ENCODE measurements at regions not wholly inside any gene's neighbourhood (a gene's known extent, or its start where the extent isn't known, plus 50 kb on each side); places are given as distances from the start of the nearest gene placed in this dataset.

GRCh38 chr15:60184579-60184978, 180.5 kb downstream of the FOXB1 start:
- FAIRE-seq (no peak), DNase-seq (ENCODE audit: insufficient read length) (no peak)
- TF ChIP-seq TAF1 (IDR thresholded peaks at IDR 0.05; ENCODE audit: borderline replicate concordance, low read depth, low read length), result no peak
- no peak for TF ChIP-seq POLR2AphosphoS5 (IDR thresholded peaks at IDR 0.05; ENCODE audit: low read depth, low read length)
- no peak for TF ChIP-seq POLR2A (IDR thresholded peaks at IDR 0.05; ENCODE audit: low read depth, low read length)

- FAIRE-seq (no peak), DNase-seq (ENCODE audit: insufficient read length) (no peak)
- TF ChIP-seq POLR2AphosphoS5 (IDR thresholded peaks at IDR 0.05; ENCODE audit: low read depth, low read length) (no peak), POLR2A (IDR thresholded peaks at IDR 0.05; ENCODE audit: low read depth, low read length) (no peak), TAF1 (IDR thresholded peaks at IDR 0.05; ENCODE audit: borderline replicate concordance, low read depth, low read length) (no peak)
Observed at GRCh38 chr15:60191016-60191415, 186.9 kb downstream of the FOXB1 start.

- no peak for TF ChIP-seq POLR2AphosphoS5 (IDR thresholded peaks at IDR 0.05; ENCODE audit: low read depth, low read length)
- no peak for TF ChIP-seq TAF1 (IDR thresholded peaks at IDR 0.05; ENCODE audit: borderline replicate concordance, low read depth, low read length)
- no peak for TF ChIP-seq POLR2A (IDR thresholded peaks at IDR 0.05; ENCODE audit: low read depth, low read length)
- no peak for DNase-seq (ENCODE audit: insufficient read length)
- FAIRE-seq, result no peak
Observed at GRCh38 chr15:60191821-60192220, 187.7 kb downstream of the FOXB1 start.

GRCh38 chr15:60195611-60196010, 191.5 kb downstream of the FOXB1 start:
- DNase-seq (ENCODE audit: insufficient read length), result no peak
- TF ChIP-seq TAF1 (IDR thresholded peaks at IDR 0.05; ENCODE audit: borderline replicate concordance, low read depth, low read length) (no peak), POLR2A (IDR thresholded peaks at IDR 0.05; ENCODE audit: low read depth, low read length) (no peak)
- no peak for FAIRE-seq

- FAIRE-seq (no peak), DNase-seq (ENCODE audit: insufficient read length) (no peak)
- no peak for TF ChIP-seq TAF1 (IDR thresholded peaks at IDR 0.05; ENCODE audit: borderline replicate concordance, low read depth, low read length)
- TF ChIP-seq POLR2AphosphoS5 (IDR thresholded peaks at IDR 0.05; ENCODE audit: low read depth, low read length), result no peak
- TF ChIP-seq POLR2A (IDR thresholded peaks at IDR 0.05; ENCODE audit: low read depth, low read length), result no peak
Observed at GRCh38 chr15:60204131-60204885, 193.5 kb downstream of the ANXA2 start.

- FAIRE-seq (no peak), DNase-seq (ENCODE audit: insufficient read length) (no peak)
- TF ChIP-seq TAF1 (IDR thresholded peaks at IDR 0.05; ENCODE audit: borderline replicate concordance, low read depth, low read length) (no peak), POLR2A (IDR thresholded peaks at IDR 0.05; ENCODE audit: low read depth, low read length) (no peak), POLR2AphosphoS5 (IDR thresholded peaks at IDR 0.05; ENCODE audit: low read depth, low read length) (no peak)
Observed at GRCh38 chr15:60208709-60209108, 189.1 kb downstream of the ANXA2 start.

GRCh38 chr15:60212536-60212935, 185.2 kb downstream of the ANXA2 start:
- TF ChIP-seq TAF1 (IDR thresholded peaks at IDR 0.05; ENCODE audit: borderline replicate concordance, low read depth, low read length) (no peak), POLR2A (IDR thresholded peaks at IDR 0.05; ENCODE audit: low read depth, low read length) (no peak), POLR2AphosphoS5 (IDR thresholded peaks at IDR 0.05; ENCODE audit: low read depth, low read length) (no peak)
- FAIRE-seq, result no peak
- no peak for DNase-seq (ENCODE audit: insufficient read length)

- no peak for FAIRE-seq
- DNase-seq (ENCODE audit: insufficient read length), result no peak
- TF ChIP-seq TAF1 (IDR thresholded peaks at IDR 0.05; ENCODE audit: borderline replicate concordance, low read depth, low read length) (no peak), POLR2AphosphoS5 (IDR thresholded peaks at IDR 0.05; ENCODE audit: low read depth, low read length) (no peak), POLR2A (IDR thresholded peaks at IDR 0.05; ENCODE audit: low read depth, low read length) (no peak)
Observed at GRCh38 chr15:60213377-60214000, 184.3 kb downstream of the ANXA2 start.

- FAIRE-seq, result no peak
- TF ChIP-seq POLR2AphosphoS5 (IDR thresholded peaks at IDR 0.05; ENCODE audit: low read depth, low read length), result no peak
- TF ChIP-seq POLR2A (IDR thresholded peaks at IDR 0.05; ENCODE audit: low read depth, low read length), result no peak
- TF ChIP-seq TAF1 (IDR thresholded peaks at IDR 0.05; ENCODE audit: borderline replicate concordance, low read depth, low read length), result no peak
- DNase-seq (ENCODE audit: insufficient read length), result no peak
Observed at GRCh38 chr15:60214201-60214600, 183.6 kb downstream of the ANXA2 start.

GRCh38 chr15:60215225-60215963, 182.4 kb downstream of the ANXA2 start:
- TF ChIP-seq POLR2AphosphoS5 (IDR thresholded peaks at IDR 0.05; ENCODE audit: low read depth, low read length) (no peak), TAF1 (IDR thresholded peaks at IDR 0.05; ENCODE audit: borderline replicate concordance, low read depth, low read length) (no peak), POLR2A (IDR thresholded peaks at IDR 0.05; ENCODE audit: low read depth, low read length) (no peak)
- no peak for DNase-seq (ENCODE audit: insufficient read length)
- no peak for FAIRE-seq

GRCh38 chr15:60217161-60217560, 180.6 kb downstream of the ANXA2 start:
- no peak for DNase-seq (ENCODE audit: insufficient read length)
- no peak for FAIRE-seq
- TF ChIP-seq TAF1 (IDR thresholded peaks at IDR 0.05; ENCODE audit: borderline replicate concordance, low read depth, low read length) (no peak), POLR2AphosphoS5 (IDR thresholded peaks at IDR 0.05; ENCODE audit: low read depth, low read length) (no peak), POLR2A (IDR thresholded peaks at IDR 0.05; ENCODE audit: low read depth, low read length) (no peak)
